Nephron progenitor cell (in vitro differentiated cells): ENCODE measurements at regions not wholly inside any gene's neighbourhood (a gene's known extent, or its start where the extent isn't known, plus 50 kb on each side); places are given as distances from the start of the nearest gene placed in this dataset.

Source experiments
- DNase-seq: peaks from one replicate; pipeline ENCODE4 v3.0.0; 2021
- H3K27ac Mint-ChIP-seq: 2 replicates; pipeline ENCODE4 v1.8.0; 2021; ENCODE audit warnings: mild to moderate bottlenecking, moderate library complexity, mixed read lengths
- H3K27me3 Mint-ChIP-seq: 2 replicates; pipeline ENCODE4 v1.8.0; 2021; ENCODE audit warnings: mild to moderate bottlenecking, low read depth, mixed read lengths; ENCODE audit not compliant: poor library complexity
- H3K36me3 Mint-ChIP-seq: 2 replicates; pipeline ENCODE4 v1.8.0; 2021; ENCODE audit warnings: low read depth, mixed read lengths
- H3K4me1 Mint-ChIP-seq: 2 replicates; pipeline ENCODE4 v1.8.0; 2021; ENCODE audit warnings: mixed read lengths
- H3K4me3 Mint-ChIP-seq: 2 replicates; pipeline ENCODE4 v1.8.0; 2021; ENCODE audit warnings: mild to moderate bottlenecking, moderate library complexity, mixed read lengths
- H3K9me3 Mint-ChIP-seq: 2 replicates; pipeline ENCODE4 v1.8.0; 2021; ENCODE audit warnings: mild to moderate bottlenecking, moderate library complexity, mixed read lengths
- CTCF ChIP-seq: fragments of 200-600 bp; sonication (generic); IDR thresholded peaks from 2 replicates; pipeline ENCODE4 v1.5.0; 2021; ENCODE audit warnings: antibody characterized with exemption

GRCh38 chr3:63753567-63753966 is 65.5 kb upstream of the C3orf49 start:
- H3K4me1 Mint-ChIP-seq = no peaks in the 10 kb centered on the region
- DNase-seq = peak; percentile 19
- H3K4me3 Mint-ChIP-seq = no peak overlapping the region
- no peaks in the 10 kb centered on the region for H3K27me3 Mint-ChIP-seq
- no peaks in the 10 kb centered on the region for H3K36me3 Mint-ChIP-seq
- no peak overlapping the region for H3K27ac Mint-ChIP-seq
- H3K9me3 Mint-ChIP-seq = no peaks in the 10 kb centered on the region
- TF ChIP-seq CTCF = no peak

- H3K36me3 Mint-ChIP-seq = no peaks in the 10 kb centered on the region
Observed at GRCh38 chr3:63753995-63754394, 65.1 kb upstream of the C3orf49 start.

GRCh38 chr3:63762180-63762579 is 56.9 kb upstream of the C3orf49 start:
- H3K4me3 Mint-ChIP-seq = no peak overlapping the region
- DNase-seq = no peak

More at GRCh38 chr3:63753995-63754394, 65.1 kb upstream of the C3orf49 start:
- no peak for DNase-seq
- Mint-ChIP-seq H3K4me3 (no peak overlapping the region), H3K27ac (no peak overlapping the region), H3K27me3 (no peaks in the 10 kb centered on the region), H3K9me3 (no peaks in the 10 kb centered on the region), H3K4me1 (no peaks in the 10 kb centered on the region)
- TF ChIP-seq CTCF = no peak

GRCh38 chr3:63762934-63763550 is 56.1 kb upstream of the C3orf49 start:
- no peak for DNase-seq
- H3K4me3 Mint-ChIP-seq = no peak overlapping the region
- no peak overlapping the region for H3K27ac Mint-ChIP-seq
- TF ChIP-seq CTCF = no peak
- H3K4me1 Mint-ChIP-seq = peaks cover 5% of the 10 kb centered on the region
- peaks cover 11% of the 10 kb centered on the region for H3K27me3 Mint-ChIP-seq
- no peaks in the 10 kb centered on the region for H3K9me3 Mint-ChIP-seq
- no peaks in the 10 kb centered on the region for H3K36me3 Mint-ChIP-seq

More at GRCh38 chr3:63762180-63762579, 56.9 kb upstream of the C3orf49 start:
- no peak for TF ChIP-seq CTCF
- H3K9me3 Mint-ChIP-seq = no peaks in the 10 kb centered on the region
- H3K27me3 Mint-ChIP-seq = peaks cover 11% of the 10 kb centered on the region
- peaks cover 5% of the 10 kb centered on the region for H3K4me1 Mint-ChIP-seq
- no peak overlapping the region for H3K27ac Mint-ChIP-seq
- H3K36me3 Mint-ChIP-seq = no peaks in the 10 kb centered on the region

GRCh38 chr3:63764511-63764910 is 54.6 kb upstream of the C3orf49 start:
- H3K36me3 Mint-ChIP-seq = no peaks in the 10 kb centered on the region
- no peaks in the 10 kb centered on the region for H3K9me3 Mint-ChIP-seq
- peaks cover 5% of the 10 kb centered on the region for H3K4me1 Mint-ChIP-seq
- no peak for DNase-seq
- H3K27me3 Mint-ChIP-seq = peaks cover 11% of the 10 kb centered on the region
- H3K27ac Mint-ChIP-seq = no peak overlapping the region
- no peak overlapping the region for H3K4me3 Mint-ChIP-seq
- no peak for TF ChIP-seq CTCF

GRCh38 chr3:63766261-63766660 is 52.8 kb upstream of the C3orf49 start:
- Mint-ChIP-seq H3K9me3 (no peaks in the 10 kb centered on the region), H3K27me3 (peaks cover 11% of the 10 kb centered on the region), H3K27ac (no peak overlapping the region), H3K4me1 (peaks cover 5% of the 10 kb centered on the region), H3K4me3 (no peak overlapping the region), H3K36me3 (no peaks in the 10 kb centered on the region)
- no peak for TF ChIP-seq CTCF
- no peak for DNase-seq
